DOHH2 (cell line): ENCODE measurements at regions not wholly inside any gene's neighbourhood (a gene's known extent, or its start where the extent isn't known, plus 50 kb on each side); places are given as distances from the start of the nearest gene placed in this dataset.

Experiments
- CTCF ChIP-seq: fragments of 200-600 bp; sonication (generic); IDR thresholded peaks from one replicate; pipeline ENCODE4 v1.5.1; 2014; ENCODE audit warnings: antibody characterized with exemption, mild to moderate bottlenecking, low read depth, low read length; ENCODE audit not compliant: poor library complexity, severe bottlenecking
- EZH2phosphoT487 ChIP-seq: fragments of 200-600 bp; sonication (generic); IDR thresholded peaks from 2 replicates; pipeline ENCODE4 v1.6.1; 2017; ENCODE audit warnings: borderline replicate concordance, mild to moderate bottlenecking, antibody characterized with exemption, low read length, moderate library complexity, mixed read lengths

- no peak for TF ChIP-seq CTCF
- no peak for TF ChIP-seq EZH2phosphoT487
Observed at GRCh38 chr4:161133586-161134276, 1030.1 kb downstream of the FSTL5 start.
